ENCODE measurements at regions not wholly inside any gene's neighbourhood (a gene's known extent, or its start where the extent isn't known, plus 50 kb on each side); places are given as distances from the start of the nearest gene placed in this dataset.

- H3K4me3 ChIP-seq (ENCODE audit: low read depth, low read length), result no peak overlapping the region
- DNase-seq (ENCODE audit: low read depth), result no peak
Measured at GRCh38 chr2:195480121-195480520, 176.9 kb upstream of the SLC39A10 start.

DNA sequence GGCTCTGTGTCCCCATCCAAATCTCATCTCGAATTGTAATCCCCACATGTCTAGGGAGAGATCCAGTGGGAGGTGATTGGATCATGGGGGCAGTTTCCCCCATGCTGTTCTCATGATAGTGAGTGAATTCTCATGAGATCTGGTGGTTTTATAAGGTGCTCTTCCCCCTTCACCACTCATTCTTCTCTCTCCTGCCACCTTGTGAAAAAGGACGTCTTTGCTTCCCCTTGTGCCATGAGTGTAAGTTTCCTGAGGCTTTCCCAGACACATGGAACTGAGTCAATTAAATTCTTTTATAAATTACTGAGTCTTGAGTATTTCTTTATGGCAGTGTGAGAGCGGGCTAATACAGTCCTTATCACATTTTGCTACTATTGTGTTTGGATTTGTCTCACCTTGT, 177.6 kb upstream of the SLC39A10 start:
- H3K4me3 ChIP-seq (ENCODE audit: low read depth, low read length), result no peak overlapping the region
- TF ChIP-seq, protein P1, sequence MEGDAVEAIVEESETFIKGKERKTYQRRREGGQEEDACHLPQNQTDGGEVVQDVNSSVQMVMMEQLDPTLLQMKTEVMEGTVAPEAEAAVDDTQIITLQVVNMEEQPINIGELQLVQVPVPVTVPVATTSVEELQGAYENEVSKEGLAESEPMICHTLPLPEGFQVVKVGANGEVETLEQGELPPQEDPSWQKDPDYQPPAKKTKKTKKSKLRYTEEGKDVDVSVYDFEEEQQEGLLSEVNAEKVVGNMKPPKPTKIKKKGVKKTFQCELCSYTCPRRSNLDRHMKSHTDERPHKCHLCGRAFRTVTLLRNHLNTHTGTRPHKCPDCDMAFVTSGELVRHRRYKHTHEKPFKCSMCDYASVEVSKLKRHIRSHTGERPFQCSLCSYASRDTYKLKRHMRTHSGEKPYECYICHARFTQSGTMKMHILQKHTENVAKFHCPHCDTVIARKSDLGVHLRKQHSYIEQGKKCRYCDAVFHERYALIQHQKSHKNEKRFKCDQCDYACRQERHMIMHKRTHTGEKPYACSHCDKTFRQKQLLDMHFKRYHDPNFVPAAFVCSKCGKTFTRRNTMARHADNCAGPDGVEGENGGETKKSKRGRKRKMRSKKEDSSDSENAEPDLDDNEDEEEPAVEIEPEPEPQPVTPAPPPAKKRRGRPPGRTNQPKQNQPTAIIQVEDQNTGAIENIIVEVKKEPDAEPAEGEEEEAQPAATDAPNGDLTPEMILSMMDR (IDR thresholded peaks at IDR 0.05; ENCODE audit: insufficient read depth, low read depth, low read length), result no peak
- DNase-seq (ENCODE audit: low read depth), result no peak

More at GRCh38 chr2:195480121-195480520, 176.9 kb upstream of the SLC39A10 start:
- TF ChIP-seq, protein P1 (IDR thresholded peaks at IDR 0.05; ENCODE audit: insufficient read depth, low read depth, low read length), result no peak

DNA sequence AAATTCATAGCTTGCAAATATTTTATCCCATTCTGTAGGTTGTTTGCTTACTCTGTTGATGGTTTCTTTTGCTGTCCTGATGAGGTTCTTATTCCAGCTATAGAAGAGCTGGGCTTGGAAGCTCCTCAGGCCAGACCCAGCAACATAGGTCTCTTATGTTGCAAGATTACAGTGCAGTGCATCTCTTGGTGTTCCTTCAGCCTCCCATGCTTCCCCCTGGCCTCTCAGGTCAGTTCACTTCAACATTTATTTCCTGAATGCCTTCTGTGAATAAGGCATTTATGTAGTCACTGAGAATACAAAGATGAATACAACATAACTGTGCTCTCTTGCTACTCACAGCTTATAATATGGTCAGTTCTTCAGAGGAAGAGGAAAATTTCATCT, 179.0 kb upstream of the SLC39A10 start:
- H3K4me3 ChIP-seq (ENCODE audit: low read depth, low read length), result no peak overlapping the region
- TF ChIP-seq, protein P1 (IDR thresholded peaks at IDR 0.05; ENCODE audit: insufficient read depth, low read depth, low read length), result no peak
- DNase-seq (ENCODE audit: low read depth), result peak; percentile 65

GRCh38 chr2:195477248-195477995, 179.6 kb upstream of the SLC39A10 start:
- peak; percentile 88 for DNase-seq (ENCODE audit: low read depth)
- H3K4me3 ChIP-seq (ENCODE audit: low read depth, low read length), result no peak overlapping the region
- TF ChIP-seq, protein P1 (IDR thresholded peaks at IDR 0.05; ENCODE audit: insufficient read depth, low read depth, low read length), result no peak

GRCh38 chr2:195475336-195475735, 181.7 kb upstream of the SLC39A10 start:
- H3K4me3 ChIP-seq (ENCODE audit: low read depth, low read length), result no peak overlapping the region
- no peak for DNase-seq (ENCODE audit: low read depth)
- TF ChIP-seq, protein P1 (IDR thresholded peaks at IDR 0.05; ENCODE audit: insufficient read depth, low read depth, low read length), result no peak

GRCh38 chr2:195473862-195474261, 183.2 kb upstream of the SLC39A10 start:
- no peak overlapping the region for H3K4me3 ChIP-seq (ENCODE audit: low read depth, low read length)
- TF ChIP-seq, protein P1 (IDR thresholded peaks at IDR 0.05; ENCODE audit: insufficient read depth, low read depth, low read length), result no peak
- DNase-seq (ENCODE audit: low read depth), result no peak

Measured in fibroblast of villous mesenchyme (primary cell).